ENCODE measurements at regions not wholly inside any gene's neighbourhood (a gene's known extent, or its start where the extent isn't known, plus 50 kb on each side); places are given as distances from the start of the nearest gene placed in this dataset.

DNA sequence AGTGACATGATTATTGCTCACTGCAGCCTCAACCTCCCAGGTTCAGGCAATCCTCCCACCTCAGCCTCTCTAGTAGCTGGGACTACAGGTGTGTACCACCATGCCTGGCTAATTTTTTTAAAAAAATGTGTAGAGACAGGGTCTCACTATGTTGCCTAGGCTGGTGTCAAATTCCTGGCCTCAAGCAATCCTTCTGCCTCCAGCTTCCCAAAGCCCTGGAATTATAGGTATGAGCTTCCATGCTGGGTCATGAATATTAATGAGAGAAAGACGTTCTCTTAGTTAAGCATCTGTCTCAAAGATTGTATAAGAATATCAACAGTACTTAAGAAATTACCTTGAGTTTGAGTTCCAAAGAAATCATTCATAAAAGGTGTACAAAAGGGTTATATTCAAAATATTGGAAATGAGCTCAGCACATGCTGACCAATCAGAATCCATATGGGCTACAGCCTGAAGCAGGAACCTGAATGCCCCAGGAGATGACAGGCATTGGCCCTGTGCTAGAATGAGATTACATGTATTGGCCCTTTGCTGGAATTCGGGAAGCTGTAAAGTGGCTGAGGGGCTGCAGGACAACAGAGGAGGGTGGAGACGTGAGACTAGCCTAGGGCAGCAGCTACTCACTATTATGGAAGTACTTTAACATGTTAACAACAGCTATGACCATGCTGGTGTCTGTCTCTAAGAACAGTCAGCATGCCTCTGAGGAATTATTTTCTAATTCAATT, 157.0 kb upstream of the CPNE8 start:
- H3K9me3 ChIP-seq (ENCODE audit: insufficient read depth, low read depth), result no peaks in the 10 kb centered on the region
- no peaks in the 10 kb centered on the region for H4K20me1 ChIP-seq (ENCODE audit: insufficient read depth)
- H2AFZ ChIP-seq, result no peak overlapping the region
- H3K4me1 ChIP-seq (replicated peaks; ENCODE audit: insufficient read depth), result no peaks in the 10 kb centered on the region
- H3K27me3 ChIP-seq (ENCODE audit: insufficient read depth, low read depth), result no peaks in the 10 kb centered on the region
- TF ChIP-seq, protein P1, sequence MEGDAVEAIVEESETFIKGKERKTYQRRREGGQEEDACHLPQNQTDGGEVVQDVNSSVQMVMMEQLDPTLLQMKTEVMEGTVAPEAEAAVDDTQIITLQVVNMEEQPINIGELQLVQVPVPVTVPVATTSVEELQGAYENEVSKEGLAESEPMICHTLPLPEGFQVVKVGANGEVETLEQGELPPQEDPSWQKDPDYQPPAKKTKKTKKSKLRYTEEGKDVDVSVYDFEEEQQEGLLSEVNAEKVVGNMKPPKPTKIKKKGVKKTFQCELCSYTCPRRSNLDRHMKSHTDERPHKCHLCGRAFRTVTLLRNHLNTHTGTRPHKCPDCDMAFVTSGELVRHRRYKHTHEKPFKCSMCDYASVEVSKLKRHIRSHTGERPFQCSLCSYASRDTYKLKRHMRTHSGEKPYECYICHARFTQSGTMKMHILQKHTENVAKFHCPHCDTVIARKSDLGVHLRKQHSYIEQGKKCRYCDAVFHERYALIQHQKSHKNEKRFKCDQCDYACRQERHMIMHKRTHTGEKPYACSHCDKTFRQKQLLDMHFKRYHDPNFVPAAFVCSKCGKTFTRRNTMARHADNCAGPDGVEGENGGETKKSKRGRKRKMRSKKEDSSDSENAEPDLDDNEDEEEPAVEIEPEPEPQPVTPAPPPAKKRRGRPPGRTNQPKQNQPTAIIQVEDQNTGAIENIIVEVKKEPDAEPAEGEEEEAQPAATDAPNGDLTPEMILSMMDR (conservative IDR thresholded peaks at IDR 0.05), result no peak
- TF ChIP-seq EZH2 (IDR thresholded peaks at IDR 0.05; ENCODE audit: low read depth), result no peak
- no peak overlapping the region for H3K4me3 ChIP-seq
- H3K27ac ChIP-seq, result no peak overlapping the region
- CTCF ChIA-PET, result no interaction called here
- H3F3A ChIP-seq (ENCODE audit: insufficient read depth, low read depth), result no peaks in the 10 kb centered on the region
- no peak for DNase-seq
- intact Hi-C loops (cut with micrococcal nuclease; ENCODE audit: unreplicated experiment), result no loop called here
- H3K36me3 ChIP-seq (ENCODE audit: low read depth), result no peaks in the 10 kb centered on the region
- BruUV-seq (replicated peaks), result no TSS peak
- no peak overlapping the region for H3K4me2 ChIP-seq
- POLR2A ChIA-PET (ENCODE audit: unreplicated experiment), result interaction anchor here (0.6 kb wide), 1 partner anchor 1142 kb away, joined by 3 read pairs; no protein-coding TSS in a partner anchor
- H3K79me2 ChIP-seq (ENCODE audit: low read depth), result no peaks in the 10 kb centered on the region
- H3K9me2 ChIP-seq (ENCODE audit: insufficient read depth), result 0 out of 2 replicates have a peak, but pooled peaks cover 6% of the 10 kb centered on the region

DNA sequence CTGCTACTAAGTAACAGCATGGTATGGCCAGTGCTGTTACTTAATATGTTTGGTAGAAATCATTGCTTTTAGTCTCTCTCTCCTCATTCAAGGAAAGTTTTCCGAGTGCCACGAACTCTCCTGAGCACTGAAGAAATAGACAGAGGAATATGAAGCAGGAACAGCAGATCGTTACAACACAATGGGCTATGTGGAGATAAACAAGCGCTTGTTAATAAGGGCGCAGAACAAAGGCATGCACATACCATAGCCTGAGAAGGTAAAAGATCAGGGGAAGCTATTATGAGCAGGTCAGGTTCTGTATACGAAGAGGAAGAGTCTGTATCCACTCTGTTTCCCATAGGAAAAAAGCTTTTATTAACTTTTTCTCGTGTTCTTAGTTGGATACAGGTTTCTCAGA, 156.2 kb upstream of the CPNE8 start:
- Histone ChIP-seq H3K27ac (no peak overlapping the region), H3K79me2 (ENCODE audit: low read depth) (no peaks in the 10 kb centered on the region), H2AFZ (no peak overlapping the region; the same call in 1 of the 2 replicates), H3K4me1 (replicated peaks; ENCODE audit: insufficient read depth) (no peaks in the 10 kb centered on the region), H3K27me3 (ENCODE audit: insufficient read depth, low read depth) (no peaks in the 10 kb centered on the region), H3K4me3 (no peak overlapping the region), H4K20me1 (ENCODE audit: insufficient read depth) (no peaks in the 10 kb centered on the region), H3K9me3 (ENCODE audit: insufficient read depth, low read depth) (no peaks in the 10 kb centered on the region), H3K9me2 (ENCODE audit: insufficient read depth) (0 out of 2 replicates have a peak, but pooled peaks cover 6% of the 10 kb centered on the region), H3F3A (ENCODE audit: insufficient read depth, low read depth) (no peaks in the 10 kb centered on the region), H3K4me2 (no peak overlapping the region), H3K36me3 (ENCODE audit: low read depth) (no peaks in the 10 kb centered on the region)
- no peak for DNase-seq
- no TSS peak for BruUV-seq (replicated peaks)
- intact Hi-C loops (cut with micrococcal nuclease; ENCODE audit: unreplicated experiment), result no loop called here
- ChIA-PET CTCF (no interaction called here), POLR2A (ENCODE audit: unreplicated experiment) (no interaction called here)
- no peak for TF ChIP-seq EZH2 (IDR thresholded peaks at IDR 0.05; ENCODE audit: low read depth)
- TF ChIP-seq, protein P1 (conservative IDR thresholded peaks at IDR 0.05), result no peak

DNA sequence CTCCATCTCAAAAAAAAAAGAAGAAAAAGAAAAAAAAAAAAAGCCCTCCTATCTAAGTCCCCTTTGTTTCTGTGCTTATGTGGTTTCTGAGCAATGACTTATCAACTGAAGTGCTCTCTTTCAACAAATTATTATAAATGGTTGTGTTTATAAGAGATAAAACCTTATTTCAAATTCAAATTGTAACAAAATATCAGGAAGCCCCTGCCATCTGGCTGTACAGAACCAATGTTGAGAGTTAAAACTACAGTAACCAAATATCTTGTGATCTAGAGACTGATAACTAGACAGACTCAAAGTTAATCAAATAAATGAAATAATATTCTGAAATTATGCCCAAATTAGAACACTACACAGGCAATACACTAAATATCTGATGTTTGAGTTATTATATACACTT, 143.0 kb upstream of the CPNE8 start:
- CTCF ChIA-PET, result no interaction called here
- no peak for DNase-seq
- no peaks in the 10 kb centered on the region for H3K79me2 ChIP-seq (ENCODE audit: low read depth)
- H3K4me1 ChIP-seq (replicated peaks; ENCODE audit: insufficient read depth), result no peaks in the 10 kb centered on the region
- no peaks in the 10 kb centered on the region for H3K27me3 ChIP-seq (ENCODE audit: insufficient read depth, low read depth)
- H2AFZ ChIP-seq, result no peak overlapping the region
- intact Hi-C loops (cut with micrococcal nuclease; ENCODE audit: unreplicated experiment), result no loop called here
- H3K4me2 ChIP-seq, result no peak overlapping the region
- POLR2A ChIA-PET (ENCODE audit: unreplicated experiment), result no interaction called here
- H3K4me3 ChIP-seq, result no peak overlapping the region
- no peak overlapping the region for H3K27ac ChIP-seq
- no peaks in the 10 kb centered on the region for H3F3A ChIP-seq (ENCODE audit: insufficient read depth, low read depth)
- BruUV-seq (replicated peaks), result no TSS peak
- no peaks in the 10 kb centered on the region for H3K9me3 ChIP-seq (ENCODE audit: insufficient read depth, low read depth)
- TF ChIP-seq, protein P1 (conservative IDR thresholded peaks at IDR 0.05), result no peak
- TF ChIP-seq EZH2 (IDR thresholded peaks at IDR 0.05; ENCODE audit: low read depth), result no peak
- no peaks in the 10 kb centered on the region for H3K36me3 ChIP-seq (ENCODE audit: low read depth)
- no peaks in the 10 kb centered on the region; the same call in 1 of the 2 replicates for H3K9me2 ChIP-seq (ENCODE audit: insufficient read depth)
- no peaks in the 10 kb centered on the region for H4K20me1 ChIP-seq (ENCODE audit: insufficient read depth)
